SK-N-SH (cell line): ENCODE measurements at regions not wholly inside any gene's neighbourhood (a gene's known extent, or its start where the extent isn't known, plus 50 kb on each side); places are given as distances from the start of the nearest gene placed in this dataset.

ENCODE experiments used
- CTCF ChIA-PET: fragments of 300-600, 350-600 bp; formaldehyde crosslinking; extraction: SDS; loops from one replicate; lab custom pipeline; 2021; lab: Yijun Ruan, JAX
- POLR2A ChIA-PET: fragments of 350-600 bp; sonication (Branson Sonifier 250); formaldehyde crosslinking; extraction: SDS; loops from one replicate; lab custom pipeline; 2020; ENCODE audit warnings: antibody characterized with exemption, inconsistent platforms; lab: Yijun Ruan, JAX
- DNase-seq: peaks from one replicate; pipeline ENCODE4 v3.0.0; 2012
- H2AFZ ChIP-seq: fragments of 200-600 bp; sonication (generic); 2 replicates; pipeline ENCODE4 v1.8.1; 2016; ENCODE audit warnings: antibody characterized with exemption, mild to moderate bottlenecking, low read depth
- H3F3A ChIP-seq: fragments of 200-600 bp; sonication (generic); replicated peaks from 2 replicates; pipeline ENCODE3; 2016; ENCODE audit warnings: antibody characterized with exemption, mild to moderate bottlenecking; ENCODE audit not compliant: insufficient read depth
- H3K27ac ChIP-seq, 2 experiments: fragments of 200-500 bp in 1 of 2; fragments of 200-600 bp in 1 of 2; sonication (Bioruptor generic) in 1 of 2; sonication (generic), shearing (Covaris generic) in 1 of 2; 2 replicates each; pipeline versions ENCODE4 v1.5.1 to v1.6.1; 2014 to 2016; ENCODE audit warnings: low read depth in 2 of 2, inconsistent platforms in 1 of 2, low read length in 1 of 2, mild to moderate bottlenecking in 1 of 2, mixed read lengths in 1 of 2
- H3K27me3 ChIP-seq: fragments of 200-600 bp; sonication (generic), shearing (Covaris generic); 2 replicates; pipeline ENCODE4 v1.6.1; 2016; ENCODE audit warnings: mixed run types; ENCODE audit not compliant: insufficient read depth
- H3K36me3 ChIP-seq, 2 experiments: fragments of 200-500 bp in 1 of 2; fragments of 200-600 bp in 1 of 2; sonication (Bioruptor generic) in 1 of 2; sonication (generic) in 1 of 2; replicated peaks in 1 of 2; 2 replicates each; pipeline versions ENCODE3 to v1.5.1; 2014 to 2016; ENCODE audit warnings: low read length in 1 of 2, mild to moderate bottlenecking in 1 of 2; ENCODE audit not compliant: insufficient read depth in 2 of 2, control insufficient read depth in 1 of 2
- H3K4me1 ChIP-seq, 2 experiments: fragments of 200-500 bp in 1 of 2; fragments of 200-600 bp in 1 of 2; sonication (Bioruptor generic) in 1 of 2; sonication (generic), shearing (Covaris generic) in 1 of 2; 2 replicates each; pipeline versions ENCODE4 v1.5.1 to v1.6.1; 2014 to 2016; ENCODE audit warnings: low read depth in 1 of 2, low read length in 1 of 2, mixed run types in 1 of 2; ENCODE audit not compliant: insufficient read depth in 2 of 2, control insufficient read depth in 1 of 2
- H3K4me2 ChIP-seq: fragments of 200-600 bp; sonication (generic), shearing (Covaris generic); 2 replicates; pipeline ENCODE4 v1.6.1; 2017; ENCODE audit warnings: mixed run types
- H3K4me3 ChIP-seq, 2 experiments: fragments of 200-500 bp in 1 of 2; fragments of 200-600 bp in 1 of 2; sonication (Bioruptor generic) in 1 of 2; sonication (generic), shearing (Covaris generic) in 1 of 2; 2 replicates each; pipeline versions ENCODE4 v1.5.1 to v1.8.1; 2014 to 2016; ENCODE audit warnings: low read depth in 2 of 2, inconsistent platforms in 1 of 2, low read length in 1 of 2, mild to moderate bottlenecking in 1 of 2, mixed read lengths in 1 of 2, moderate library complexity in 1 of 2
- H3K79me2 ChIP-seq: fragments of 200-600 bp; sonication (generic); 2 replicates; pipeline ENCODE4 v1.8.1; 2017; ENCODE audit warnings: mild to moderate bottlenecking; ENCODE audit not compliant: insufficient read depth
- H3K9ac ChIP-seq: fragments of 200-600 bp; sonication (generic); 2 replicates; pipeline ENCODE4 v1.6.1; 2017; ENCODE audit warnings: mixed run types
- H3K9me2 ChIP-seq: fragments of 200-600 bp; sonication (generic); 2 replicates; pipeline ENCODE4 v1.6.1; 2017; ENCODE audit warnings: mixed run types
- H3K9me3 ChIP-seq: fragments of 200-600 bp; sonication (generic); 2 replicates; pipeline ENCODE4 v1.6.1; 2017; ENCODE audit warnings: mixed run types, mild to moderate bottlenecking, moderate library complexity
- H4K20me1 ChIP-seq: fragments of 200-600 bp; sonication (generic); 2 replicates; pipeline ENCODE4 v1.6.1; 2017; ENCODE audit warnings: mild to moderate bottlenecking, mixed run types; ENCODE audit not compliant: insufficient read depth
- CHD2 ChIP-seq: fragments of 150-350 bp; IDR thresholded peaks from 2 replicates; pipeline ENCODE4 v1.6.1; 2018; ENCODE audit warnings: low read length; ENCODE audit not compliant: partially characterized antibody
- ELF1 ChIP-seq: IDR thresholded peaks from 2 replicates; pipeline ENCODE4 v1.4.0; 2012
- EZH2phosphoT487 ChIP-seq: fragments of 200-600 bp; sonication (generic); IDR thresholded peaks from 2 replicates; pipeline ENCODE4 v1.6.1; 2017; ENCODE audit warnings: low read depth, mixed run types, mild to moderate bottlenecking, antibody characterized with exemption, moderate library complexity, borderline replicate concordance
- FOSL2 ChIP-seq: IDR thresholded peaks from 2 replicates; pipeline ENCODE4 v1.4.0; 2012; ENCODE audit warnings: low read depth, mild to moderate bottlenecking, moderate library complexity, borderline replicate concordance
- FOXJ3 ChIP-seq: sonication (generic); formaldehyde crosslinking; IDR thresholded peaks from 2 replicates; pipeline ENCODE4 v1.5.1; 2020; ENCODE audit warnings: mild to moderate bottlenecking, missing genetic modification reagents
- FOXM1 ChIP-seq: IDR thresholded peaks from 2 replicates; pipeline ENCODE4 v1.4.0; 2012; ENCODE audit warnings: low read depth, mild to moderate bottlenecking
- JUND ChIP-seq: IDR thresholded peaks from 2 replicates; pipeline ENCODE4 v1.4.0; 2012
- MAX ChIP-seq: IDR thresholded peaks from 2 replicates; pipeline ENCODE4 v1.4.0; 2012; ENCODE audit warnings: low read depth
- MEF2A ChIP-seq: IDR thresholded peaks from 2 replicates; pipeline ENCODE4 v1.4.0; 2012; ENCODE audit warnings: low read depth, borderline replicate concordance
- POLR2AphosphoS5 ChIP-seq: IDR thresholded peaks from 2 replicates; pipeline ENCODE4 v1.6.1; 2012; ENCODE audit warnings: low read depth, low read length
- RAD21 ChIP-seq: IDR thresholded peaks from 2 replicates; pipeline ENCODE4 v1.6.1; 2012; ENCODE audit warnings: mild to moderate bottlenecking, low read length
- RCOR1 ChIP-seq: fragments of 150-350 bp; IDR thresholded peaks from 2 replicates; pipeline ENCODE4 v1.6.1; 2017; ENCODE audit warnings: antibody characterized with exemption, low read length
- RFX5 ChIP-seq: IDR thresholded peaks from 2 replicates; pipeline ENCODE4 v1.6.1; 2012; ENCODE audit warnings: mild to moderate bottlenecking, improper control_type of control experiment, low read length
- SIN3A ChIP-seq: IDR thresholded peaks from 2 replicates; pipeline ENCODE4 v1.6.1; 2012; ENCODE audit warnings: low read depth, mild to moderate bottlenecking, low read length, moderate library complexity, borderline replicate concordance
- TAF1 ChIP-seq: IDR thresholded peaks from 2 replicates; pipeline ENCODE4 v1.6.1; 2012; ENCODE audit warnings: low read depth, mild to moderate bottlenecking, low read length, moderate library complexity, borderline replicate concordance
- TCF12 ChIP-seq: IDR thresholded peaks from 2 replicates; pipeline ENCODE4 v1.4.0; 2012
- WGBS: methylation state at CpG from one replicate; pipeline ENCODE4 v1.1.6; 2017; ENCODE audit warnings: low lambda C conversion rate; 5-methylcytosine and 5-hydroxymethylcytosine counted together
- TF ChIP-seq, protein P1 (sequence below): fragments of 150-350 bp; IDR thresholded peaks from 2 replicates; pipeline ENCODE4 v1.6.1; 2016; ENCODE audit warnings: mild to moderate bottlenecking, low read depth, low read length
- TF ChIP-seq, protein P2 (sequence below): IDR thresholded peaks from 2 replicates; pipeline ENCODE4; 2012

DNA sequence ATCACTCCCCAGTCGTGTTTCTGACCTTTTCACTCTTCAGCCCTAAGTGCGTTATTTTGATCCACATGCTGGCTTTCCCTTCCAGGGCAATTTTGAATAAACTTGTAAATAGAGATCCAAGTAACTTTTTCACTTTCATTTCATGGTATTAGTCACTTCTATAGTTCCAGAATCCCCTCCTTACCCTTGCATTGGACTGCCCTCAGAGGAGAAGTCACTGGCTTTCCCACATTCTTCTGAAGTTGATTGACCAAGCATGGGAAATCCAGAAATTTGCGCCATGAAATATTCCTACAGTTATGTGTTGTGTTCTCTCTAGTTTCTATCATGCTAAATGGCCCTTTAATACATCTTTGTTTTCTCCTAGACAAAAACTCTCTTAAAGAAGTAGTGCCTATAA is 177.3 kb upstream of the GORAB start:
- no peak overlapping the region for H3K4me2 ChIP-seq
- no peaks in the 10 kb centered on the region for H3K9me2 ChIP-seq
- 41% methylated on average over 3 of the region's 3 CpGs for WGBS
- H2AFZ ChIP-seq = no peak overlapping the region
- H3K27ac ChIP-seq = peak overlapping the region in 1 of 2 experiments; percentile 78; a peak in 1 of 4 replicates
- H4K20me1 ChIP-seq = no peaks in the 10 kb centered on the region
- ChIA-PET POLR2A (no interaction called here), CTCF (no interaction called here)
- TF ChIP-seq SIN3A (no peak), POLR2AphosphoS5 (no peak), EZH2phosphoT487 (no peak), MAX (no peak), ELF1 (no peak), RAD21 (no peak), CHD2 (no peak), FOXM1 (no peak), JUND (no peak), FOXJ3 (CRISPR knock-in tag) (no peak), RCOR1 (no peak), RFX5 (no peak)
- TF ChIP-seq, protein P1, sequence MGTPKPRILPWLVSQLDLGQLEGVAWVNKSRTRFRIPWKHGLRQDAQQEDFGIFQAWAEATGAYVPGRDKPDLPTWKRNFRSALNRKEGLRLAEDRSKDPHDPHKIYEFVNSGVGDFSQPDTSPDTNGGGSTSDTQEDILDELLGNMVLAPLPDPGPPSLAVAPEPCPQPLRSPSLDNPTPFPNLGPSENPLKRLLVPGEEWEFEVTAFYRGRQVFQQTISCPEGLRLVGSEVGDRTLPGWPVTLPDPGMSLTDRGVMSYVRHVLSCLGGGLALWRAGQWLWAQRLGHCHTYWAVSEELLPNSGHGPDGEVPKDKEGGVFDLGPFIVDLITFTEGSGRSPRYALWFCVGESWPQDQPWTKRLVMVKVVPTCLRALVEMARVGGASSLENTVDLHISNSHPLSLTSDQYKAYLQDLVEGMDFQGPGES = no peak
- no peak overlapping the region for H3K4me3 ChIP-seq
- H3K9ac ChIP-seq = no peak overlapping the region
- no peaks in the 10 kb centered on the region for H3F3A ChIP-seq
- no peaks in the 10 kb centered on the region for H3K79me2 ChIP-seq
- DNase-seq = no peak
- no peaks in the 10 kb centered on the region for H3K9me3 ChIP-seq
- peaks cover 0 to 6% of the 10 kb centered on the region in 2 experiments; a peak in 2 of 4 replicates for H3K4me1 ChIP-seq
- H3K36me3 ChIP-seq = no peaks in the 10 kb centered on the region
- no peaks in the 10 kb centered on the region for H3K27me3 ChIP-seq

GRCh38 chr1:170355267-170355801 is 176.6 kb upstream of the GORAB start:
- CTCF ChIA-PET = no interaction called here
- DNase-seq = no peak

More at GRCh38 chr1:170355267-170355801, 176.6 kb upstream of the GORAB start:
- H3K79me2 ChIP-seq = no peaks in the 10 kb centered on the region
- H3K36me3 ChIP-seq = no peaks in the 10 kb centered on the region
- no peaks in the 10 kb centered on the region for H4K20me1 ChIP-seq
- no peaks in the 10 kb centered on the region for H3K27me3 ChIP-seq
- TF ChIP-seq MEF2A (no peak), TAF1 (no peak), FOSL2 (no peak), TCF12 (peak; percentile 76), FOXM1 (no peak)
- TF ChIP-seq, protein P2, sequence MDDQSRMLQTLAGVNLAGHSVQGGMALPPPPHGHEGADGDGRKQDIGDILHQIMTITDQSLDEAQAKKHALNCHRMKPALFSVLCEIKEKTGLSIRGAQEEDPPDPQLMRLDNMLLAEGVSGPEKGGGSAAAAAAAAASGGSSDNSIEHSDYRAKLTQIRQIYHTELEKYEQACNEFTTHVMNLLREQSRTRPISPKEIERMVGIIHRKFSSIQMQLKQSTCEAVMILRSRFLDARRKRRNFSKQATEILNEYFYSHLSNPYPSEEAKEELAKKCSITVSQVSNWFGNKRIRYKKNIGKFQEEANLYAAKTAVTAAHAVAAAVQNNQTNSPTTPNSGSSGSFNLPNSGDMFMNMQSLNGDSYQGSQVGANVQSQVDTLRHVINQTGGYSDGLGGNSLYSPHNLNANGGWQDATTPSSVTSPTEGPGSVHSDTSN = peak; percentile 50
- no peak overlapping the region for H3K4me3 ChIP-seq
- no peak overlapping the region for H3K9ac ChIP-seq
- H3F3A ChIP-seq = no peaks in the 10 kb centered on the region
- POLR2A ChIA-PET = interaction anchor here (0.6 kb wide), 1 partner anchor 753 kb away, joined by 3 read pairs; no protein-coding TSS in a partner anchor
- peaks cover 0 to 6% of the 10 kb centered on the region in 2 experiments; a peak in 2 of 4 replicates for H3K4me1 ChIP-seq
- peak overlapping the region in 1 of 2 experiments; percentile 78; a peak in 1 of 4 replicates for H3K27ac ChIP-seq
- no peaks in the 10 kb centered on the region for H3K9me2 ChIP-seq
- H3K4me2 ChIP-seq = no peak overlapping the region
- no peaks in the 10 kb centered on the region for H3K9me3 ChIP-seq
- H2AFZ ChIP-seq = no peak overlapping the region
